PFSK-1 (cell line): ENCODE measurements at regions not wholly inside any gene's neighbourhood (a gene's known extent, or its start where the extent isn't known, plus 50 kb on each side); places are given as distances from the start of the nearest gene placed in this dataset.

Experiments used
- SIN3A ChIP-seq: IDR thresholded peaks from 2 replicates; pipeline ENCODE4 v1.6.1; 2012; ENCODE audit warnings: mild to moderate bottlenecking, low read length, moderate library complexity, borderline replicate concordance; ENCODE audit not compliant: insufficient read depth
- TAF1 ChIP-seq: IDR thresholded peaks from 2 replicates; pipeline ENCODE4 v1.6.1; 2012; ENCODE audit warnings: low read length, control low read depth, borderline replicate concordance; ENCODE audit not compliant: insufficient read depth
- TF ChIP-seq, protein P1 (sequence below), 2 experiments: IDR thresholded peaks; 2 replicates each; pipeline versions ENCODE4 v1.6.1 to v1.8.0; 2011 to 2012; ENCODE audit warnings: low read depth in 2 of 2, low read length in 2 of 2, control low read depth in 1 of 2, inconsistent platforms in 1 of 2, mild to moderate bottlenecking in 1 of 2, moderate library complexity in 1 of 2; ENCODE audit not compliant: insufficient read depth in 1 of 2

DNA sequence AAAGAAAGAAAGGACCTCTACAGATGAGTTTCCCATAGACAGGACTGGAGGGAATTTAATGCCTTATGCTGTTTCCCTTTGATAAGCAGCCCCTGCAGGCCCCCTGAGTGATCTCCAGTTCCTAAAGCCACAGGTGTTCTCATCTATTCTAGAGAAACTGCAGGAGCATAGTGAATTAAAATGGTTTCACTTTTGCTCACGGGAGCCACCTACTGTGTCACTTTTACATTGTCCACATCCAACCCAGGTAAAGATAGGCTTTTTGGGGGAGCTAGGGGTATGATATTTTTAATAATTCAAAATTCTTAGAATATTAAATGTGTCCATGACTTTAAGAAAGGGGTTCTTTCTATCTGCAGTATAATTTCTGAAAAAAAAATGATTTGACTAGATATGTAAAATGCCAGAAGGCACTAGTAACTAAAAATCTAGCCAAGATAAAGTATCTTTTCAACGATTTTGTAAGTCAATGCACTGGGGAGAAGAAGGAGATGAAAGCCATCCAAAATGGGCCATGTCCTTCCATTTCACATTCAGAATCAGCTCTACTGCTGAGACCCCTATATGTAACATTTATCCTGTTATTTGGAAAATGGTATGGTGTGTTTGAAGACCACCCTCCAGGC is 267.3 kb upstream of the DUSP10 start:
- TF ChIP-seq, protein P1, sequence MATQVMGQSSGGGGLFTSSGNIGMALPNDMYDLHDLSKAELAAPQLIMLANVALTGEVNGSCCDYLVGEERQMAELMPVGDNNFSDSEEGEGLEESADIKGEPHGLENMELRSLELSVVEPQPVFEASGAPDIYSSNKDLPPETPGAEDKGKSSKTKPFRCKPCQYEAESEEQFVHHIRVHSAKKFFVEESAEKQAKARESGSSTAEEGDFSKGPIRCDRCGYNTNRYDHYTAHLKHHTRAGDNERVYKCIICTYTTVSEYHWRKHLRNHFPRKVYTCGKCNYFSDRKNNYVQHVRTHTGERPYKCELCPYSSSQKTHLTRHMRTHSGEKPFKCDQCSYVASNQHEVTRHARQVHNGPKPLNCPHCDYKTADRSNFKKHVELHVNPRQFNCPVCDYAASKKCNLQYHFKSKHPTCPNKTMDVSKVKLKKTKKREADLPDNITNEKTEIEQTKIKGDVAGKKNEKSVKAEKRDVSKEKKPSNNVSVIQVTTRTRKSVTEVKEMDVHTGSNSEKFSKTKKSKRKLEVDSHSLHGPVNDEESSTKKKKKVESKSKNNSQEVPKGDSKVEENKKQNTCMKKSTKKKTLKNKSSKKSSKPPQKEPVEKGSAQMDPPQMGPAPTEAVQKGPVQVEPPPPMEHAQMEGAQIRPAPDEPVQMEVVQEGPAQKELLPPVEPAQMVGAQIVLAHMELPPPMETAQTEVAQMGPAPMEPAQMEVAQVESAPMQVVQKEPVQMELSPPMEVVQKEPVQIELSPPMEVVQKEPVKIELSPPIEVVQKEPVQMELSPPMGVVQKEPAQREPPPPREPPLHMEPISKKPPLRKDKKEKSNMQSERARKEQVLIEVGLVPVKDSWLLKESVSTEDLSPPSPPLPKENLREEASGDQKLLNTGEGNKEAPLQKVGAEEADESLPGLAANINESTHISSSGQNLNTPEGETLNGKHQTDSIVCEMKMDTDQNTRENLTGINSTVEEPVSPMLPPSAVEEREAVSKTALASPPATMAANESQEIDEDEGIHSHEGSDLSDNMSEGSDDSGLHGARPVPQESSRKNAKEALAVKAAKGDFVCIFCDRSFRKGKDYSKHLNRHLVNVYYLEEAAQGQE (IDR thresholded peaks at IDR 0.05; ENCODE audit: insufficient read depth in 1 of 2, low read depth in 2 of 2, low read length in 2 of 2), result no peak
- TF ChIP-seq SIN3A (no peak), TAF1 (no peak)
